ENCODE measurements at regions not wholly inside any gene's neighbourhood (a gene's known extent, or its start where the extent isn't known, plus 50 kb on each side); places are given as distances from the start of the nearest gene placed in this dataset.

DNA sequence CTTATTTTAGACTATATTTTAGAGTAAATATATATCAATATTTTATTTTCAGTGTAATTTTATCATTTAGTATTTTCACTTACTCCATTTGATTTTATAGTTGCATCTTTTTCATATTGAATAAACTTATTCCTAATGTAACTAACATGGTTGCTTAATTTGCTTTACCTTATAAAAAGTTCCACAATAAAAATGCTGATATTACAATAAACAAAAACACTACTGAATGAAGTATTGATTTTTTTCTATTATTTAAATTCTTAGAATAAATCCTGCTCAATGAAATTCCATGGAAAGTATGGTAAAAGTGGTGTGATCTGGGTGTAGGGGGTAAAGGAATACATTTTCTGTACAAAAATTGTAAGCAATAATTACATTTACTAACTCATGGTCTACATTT is 2074.9 kb upstream of the C9orf72 start:
- TF ChIP-seq, protein P1, sequence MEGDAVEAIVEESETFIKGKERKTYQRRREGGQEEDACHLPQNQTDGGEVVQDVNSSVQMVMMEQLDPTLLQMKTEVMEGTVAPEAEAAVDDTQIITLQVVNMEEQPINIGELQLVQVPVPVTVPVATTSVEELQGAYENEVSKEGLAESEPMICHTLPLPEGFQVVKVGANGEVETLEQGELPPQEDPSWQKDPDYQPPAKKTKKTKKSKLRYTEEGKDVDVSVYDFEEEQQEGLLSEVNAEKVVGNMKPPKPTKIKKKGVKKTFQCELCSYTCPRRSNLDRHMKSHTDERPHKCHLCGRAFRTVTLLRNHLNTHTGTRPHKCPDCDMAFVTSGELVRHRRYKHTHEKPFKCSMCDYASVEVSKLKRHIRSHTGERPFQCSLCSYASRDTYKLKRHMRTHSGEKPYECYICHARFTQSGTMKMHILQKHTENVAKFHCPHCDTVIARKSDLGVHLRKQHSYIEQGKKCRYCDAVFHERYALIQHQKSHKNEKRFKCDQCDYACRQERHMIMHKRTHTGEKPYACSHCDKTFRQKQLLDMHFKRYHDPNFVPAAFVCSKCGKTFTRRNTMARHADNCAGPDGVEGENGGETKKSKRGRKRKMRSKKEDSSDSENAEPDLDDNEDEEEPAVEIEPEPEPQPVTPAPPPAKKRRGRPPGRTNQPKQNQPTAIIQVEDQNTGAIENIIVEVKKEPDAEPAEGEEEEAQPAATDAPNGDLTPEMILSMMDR (conservative IDR thresholded peaks at IDR 0.05; ENCODE audit: control insufficient read depth, insufficient read depth, low read depth, low read length), result no peak
- H3K4me3 ChIP-seq (ENCODE audit: control insufficient read depth, low read depth, low read length), result no peak overlapping the region
- no peak for DNase-seq (ENCODE audit: low read depth)

DNA sequence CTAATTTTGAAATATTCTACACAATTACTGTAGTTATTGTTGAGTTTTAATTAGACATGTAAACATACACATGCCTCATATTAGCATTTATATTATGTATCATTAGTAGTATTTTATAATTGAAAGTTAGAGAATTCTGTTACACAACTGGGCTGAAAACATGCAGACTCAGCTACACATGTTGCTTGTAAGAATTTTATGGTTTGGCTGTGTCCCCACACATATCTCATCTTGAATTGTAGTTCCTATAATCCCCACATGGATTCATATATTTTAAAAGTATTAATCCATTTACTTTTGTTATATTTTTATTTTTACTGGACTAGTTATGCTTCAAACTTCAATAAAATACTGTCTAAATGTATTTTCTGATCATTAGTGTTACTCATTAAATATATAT is 2075.3 kb upstream of the C9orf72 start:
- peak; percentile 20 for DNase-seq (ENCODE audit: low read depth)
- TF ChIP-seq, protein P1 (conservative IDR thresholded peaks at IDR 0.05; ENCODE audit: control insufficient read depth, insufficient read depth, low read depth, low read length), result no peak
- no peak overlapping the region for H3K4me3 ChIP-seq (ENCODE audit: control insufficient read depth, low read depth, low read length)

DNA sequence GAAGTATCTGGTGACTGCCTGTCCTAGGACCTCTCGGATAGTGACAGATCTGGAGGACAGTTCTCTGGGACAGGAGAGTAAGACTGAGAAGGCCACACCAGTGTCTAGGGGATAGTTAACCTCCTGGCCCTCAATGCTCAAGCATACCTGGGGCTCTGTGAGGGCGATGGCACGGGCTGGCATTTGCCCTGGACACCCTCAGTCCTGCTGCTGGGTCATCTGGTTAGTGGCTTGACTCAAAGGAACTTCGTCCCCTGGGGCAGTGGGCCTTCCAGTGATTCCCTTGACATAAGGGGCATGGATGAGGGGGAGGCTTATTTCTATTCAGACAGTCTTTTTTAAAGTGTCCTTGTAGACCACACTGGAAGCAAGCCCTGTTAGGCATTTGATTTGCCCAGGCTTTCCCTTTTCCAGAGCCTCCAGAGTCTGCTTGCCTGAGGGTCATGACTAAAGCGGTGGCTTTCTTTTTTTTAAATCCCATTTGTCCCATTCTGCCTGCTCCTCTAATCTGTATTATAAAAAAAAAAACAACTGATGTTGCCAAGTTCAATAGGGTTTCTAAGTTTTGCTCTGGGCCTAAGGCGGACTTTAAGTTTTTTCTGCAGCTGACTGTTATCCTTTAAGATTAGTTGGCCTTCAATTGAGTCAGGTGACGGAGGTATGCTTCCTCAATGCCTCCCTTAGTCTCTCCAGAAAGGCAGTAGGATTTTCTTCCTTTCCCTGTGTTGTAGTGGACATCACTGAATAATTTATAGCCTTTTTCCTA is 2083.5 kb upstream of the C9orf72 start:
- no peak for DNase-seq (ENCODE audit: low read depth)
- H3K4me3 ChIP-seq (ENCODE audit: control insufficient read depth, low read depth, low read length), result no peak overlapping the region
- TF ChIP-seq, protein P1 (conservative IDR thresholded peaks at IDR 0.05; ENCODE audit: control insufficient read depth, insufficient read depth, low read depth, low read length), result no peak

DNA sequence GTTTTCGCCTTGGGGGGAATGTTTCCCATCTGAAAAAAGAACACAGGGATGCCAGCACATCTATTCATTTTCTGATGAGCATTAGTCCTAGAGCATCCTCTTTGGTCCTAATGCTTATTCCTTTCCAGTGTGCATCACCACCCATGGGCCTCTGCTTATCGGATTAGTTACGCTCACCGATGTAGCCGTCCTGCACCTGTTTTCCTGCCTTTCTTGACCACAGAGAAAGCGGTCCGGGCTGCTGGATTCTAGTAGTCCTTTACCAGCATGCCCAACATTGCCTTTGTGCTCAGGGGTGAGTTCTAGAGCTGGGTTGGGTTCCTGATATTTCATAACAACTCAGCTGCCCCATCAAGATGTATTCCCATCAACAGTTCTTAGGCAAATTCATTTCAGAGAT is 2084.5 kb upstream of the C9orf72 start:
- DNase-seq (ENCODE audit: low read depth), result no peak
- TF ChIP-seq, protein P1 (conservative IDR thresholded peaks at IDR 0.05; ENCODE audit: control insufficient read depth, insufficient read depth, low read depth, low read length), result no peak
- no peak overlapping the region for H3K4me3 ChIP-seq (ENCODE audit: control insufficient read depth, low read depth, low read length)

DNA sequence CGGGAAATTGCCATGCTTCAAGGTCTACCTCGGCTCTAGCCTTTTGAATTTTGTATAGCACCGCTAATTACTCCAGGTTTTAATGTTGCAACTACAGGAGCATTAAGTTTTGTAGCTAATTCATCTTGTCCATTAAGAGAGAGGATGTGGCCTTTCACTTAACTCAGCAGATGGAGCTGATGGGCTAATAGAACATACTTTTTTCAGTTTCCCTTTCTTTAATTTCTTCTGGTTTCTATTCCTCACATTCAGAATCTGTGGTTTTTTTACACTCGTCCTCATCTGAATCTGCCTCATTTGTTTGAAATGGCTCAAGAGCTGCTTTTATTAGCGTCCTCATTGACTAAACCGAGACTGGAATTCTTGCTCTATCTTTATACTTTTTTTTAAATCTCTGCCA is 2085.7 kb upstream of the C9orf72 start:
- TF ChIP-seq, protein P1 (conservative IDR thresholded peaks at IDR 0.05; ENCODE audit: control insufficient read depth, insufficient read depth, low read depth, low read length), result no peak
- no peak for DNase-seq (ENCODE audit: low read depth)
- no peak overlapping the region for H3K4me3 ChIP-seq (ENCODE audit: control insufficient read depth, low read depth, low read length)

DNA sequence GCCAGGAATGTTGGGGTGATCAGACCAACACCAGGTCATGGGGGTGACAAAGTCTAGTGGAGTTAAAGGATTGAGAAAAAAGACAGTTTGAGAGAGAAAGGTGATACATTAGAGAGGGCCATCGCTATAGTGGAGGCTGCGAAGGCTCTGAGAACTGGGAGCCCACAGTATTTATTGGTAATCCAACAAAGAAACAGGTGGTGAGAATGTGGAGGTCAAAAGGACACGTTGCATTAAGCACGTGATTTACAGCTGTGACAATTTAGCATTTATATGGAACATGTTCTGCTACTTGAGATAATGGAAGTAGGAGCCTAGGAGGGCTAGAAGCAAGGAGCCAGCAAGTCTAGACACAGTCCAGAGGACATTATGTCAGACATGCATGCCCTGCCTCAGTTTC is 2086.5 kb upstream of the C9orf72 start:
- DNase-seq (ENCODE audit: low read depth), result no peak
- no peak overlapping the region for H3K4me3 ChIP-seq (ENCODE audit: control insufficient read depth, low read depth, low read length)
- TF ChIP-seq, protein P1 (conservative IDR thresholded peaks at IDR 0.05; ENCODE audit: control insufficient read depth, insufficient read depth, low read depth, low read length), result no peak
